Keratinocyte (primary cell): ENCODE measurements at regions not wholly inside any gene's neighbourhood (a gene's known extent, or its start where the extent isn't known, plus 50 kb on each side); places are given as distances from the start of the nearest gene placed in this dataset.

ENCODE experiments used
- DNase-seq: peaks from one replicate; pipeline ENCODE4 v3.0.0-alpha.2; 2011; ENCODE audit warnings: low read depth, missing footprints, low spot score
- FAIRE-seq: peaks from 2 replicates; lab custom pipeline; 2011; peaks lifted over from hg19 to GRCh38; lab: Jason Lieb, UNC
- H2AFZ ChIP-seq: 2 replicates; pipeline ENCODE4 v1.6.0; 2012; ENCODE audit warnings: low read length, control low read depth, inconsistent platforms; ENCODE audit not compliant: control insufficient read depth
- H3K27ac ChIP-seq: 2 replicates; pipeline ENCODE4 v1.5.1; 2011; ENCODE audit warnings: low read length; ENCODE audit not compliant: control insufficient read depth, insufficient read depth
- H3K27me3 ChIP-seq: 3 replicates; pipeline ENCODE4 v1.6.0; 2011; ENCODE audit warnings: low read length; ENCODE audit not compliant: control insufficient read depth, insufficient read depth; ENCODE audit errors: extremely low read depth
- H3K36me3 ChIP-seq, 2 experiments: 2 replicates in 1 of 2; 3 replicates in 1 of 2; pipeline ENCODE4 v1.5.1; 2011; ENCODE audit warnings: low read length in 2 of 2, mild to moderate bottlenecking in 1 of 2; ENCODE audit not compliant: control insufficient read depth in 2 of 2, insufficient read depth in 2 of 2; ENCODE audit errors: extremely low read depth in 1 of 2
- H3K4me1 ChIP-seq: 3 replicates; pipeline ENCODE4 v1.5.1; 2011; ENCODE audit warnings: low read length; ENCODE audit not compliant: control insufficient read depth, insufficient read depth; ENCODE audit errors: extremely low read depth
- H3K4me2 ChIP-seq: 3 replicates; pipeline ENCODE4 v1.6.0; 2011; ENCODE audit warnings: low read depth, low read length; ENCODE audit not compliant: control insufficient read depth, insufficient read depth; ENCODE audit errors: extremely low read depth
- H3K4me3 ChIP-seq, 3 experiments: fragments of 200-600 bp in 1 of 3; sonication (generic) in 1 of 3; 2 replicates in 2 of 3; 3 replicates in 1 of 3; pipeline ENCODE4 v1.5.1; 2011 to 2016; ENCODE audit warnings: low read length in 3 of 3, mild to moderate bottlenecking in 3 of 3, control low read depth in 2 of 3, inconsistent platforms in 1 of 3, low read depth in 1 of 3, mixed read lengths in 1 of 3, mixed run types in 1 of 3, moderate library complexity in 1 of 3; ENCODE audit not compliant: control insufficient read depth in 2 of 3, insufficient read depth in 2 of 3; ENCODE audit errors: extremely low read depth in 1 of 3
- H3K79me2 ChIP-seq: 2 replicates; pipeline ENCODE4 v1.6.0; 2012; ENCODE audit warnings: low read length; ENCODE audit not compliant: control insufficient read depth, insufficient read depth
- H3K9ac ChIP-seq: 3 replicates; pipeline ENCODE4 v1.6.0; 2011; ENCODE audit warnings: low read length; ENCODE audit not compliant: control insufficient read depth, insufficient read depth; ENCODE audit errors: extremely low read depth
- H3K9me1 ChIP-seq: 3 replicates; pipeline ENCODE4 v1.6.0; 2011; ENCODE audit warnings: low read length; ENCODE audit not compliant: control insufficient read depth, insufficient read depth; ENCODE audit errors: extremely low read depth
- H3K9me3 ChIP-seq: 2 replicates; pipeline ENCODE4 v1.5.1; 2012; ENCODE audit warnings: low read depth, low read length; ENCODE audit not compliant: control insufficient read depth
- H4K20me1 ChIP-seq: 3 replicates; pipeline ENCODE4 v1.6.0; 2011; ENCODE audit warnings: low read length; ENCODE audit not compliant: control insufficient read depth, insufficient read depth; ENCODE audit errors: extremely low read depth
- EZH2 ChIP-seq: IDR thresholded peaks from one replicate; pipeline ENCODE4 v1.6.1; 2012; ENCODE audit warnings: inconsistent platforms, mild to moderate bottlenecking, low read length, moderate library complexity
- dilution Hi-C: fragments of 300-500 bp; cut with MboI; formaldehyde crosslinking; loops from one replicate; pipeline ENCODE4 v1.7.0; 2020; ENCODE audit warnings: low sequenced_read_pairs; ENCODE audit not compliant: extremely low pct_ligation_motif_present
- TF ChIP-seq, protein P1 (sequence below), 3 experiments: IDR thresholded peaks in 1 of 3; conservative IDR thresholded peaks in 1 of 3; optimal IDR thresholded peaks in 1 of 3; 2 replicates in 2 of 3; 3 replicates in 1 of 3; pipeline versions ENCODE3 to v1.5.1; 2011; ENCODE audit warnings: low read length in 3 of 3, mild to moderate bottlenecking in 3 of 3, moderate library complexity in 2 of 3, control low read depth in 1 of 3, inconsistent platforms in 1 of 3; ENCODE audit not compliant: insufficient read depth in 2 of 3; ENCODE audit errors: extremely low read depth in 1 of 3

DNA sequence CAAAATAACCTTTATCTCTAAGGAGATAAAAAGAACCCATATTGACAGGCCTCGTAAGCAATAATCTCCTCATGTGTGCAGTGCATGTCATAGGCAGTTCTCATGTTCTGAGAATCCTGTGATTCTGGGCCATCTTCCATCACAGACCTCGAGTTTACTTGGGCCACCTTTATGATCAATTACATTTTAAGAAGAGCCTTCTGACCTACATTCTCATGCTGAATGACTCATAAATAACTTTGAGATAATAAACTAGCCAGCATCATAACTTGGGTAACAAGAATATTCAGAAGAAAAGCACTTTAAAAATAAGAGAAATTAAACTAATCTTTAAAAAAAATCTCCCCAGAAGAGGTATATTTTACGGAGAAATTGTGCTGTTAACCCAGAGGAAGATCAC lies 310.7 kb upstream of the ZNF717 start:
- no peaks in the 10 kb centered on the region for H3K9me3 ChIP-seq
- H3K4me3 ChIP-seq = no peak overlapping the region
- FAIRE-seq (no peak), DNase-seq (no peak)
- no peaks in the 10 kb centered on the region for H3K4me1 ChIP-seq
- TF ChIP-seq, protein P1, sequence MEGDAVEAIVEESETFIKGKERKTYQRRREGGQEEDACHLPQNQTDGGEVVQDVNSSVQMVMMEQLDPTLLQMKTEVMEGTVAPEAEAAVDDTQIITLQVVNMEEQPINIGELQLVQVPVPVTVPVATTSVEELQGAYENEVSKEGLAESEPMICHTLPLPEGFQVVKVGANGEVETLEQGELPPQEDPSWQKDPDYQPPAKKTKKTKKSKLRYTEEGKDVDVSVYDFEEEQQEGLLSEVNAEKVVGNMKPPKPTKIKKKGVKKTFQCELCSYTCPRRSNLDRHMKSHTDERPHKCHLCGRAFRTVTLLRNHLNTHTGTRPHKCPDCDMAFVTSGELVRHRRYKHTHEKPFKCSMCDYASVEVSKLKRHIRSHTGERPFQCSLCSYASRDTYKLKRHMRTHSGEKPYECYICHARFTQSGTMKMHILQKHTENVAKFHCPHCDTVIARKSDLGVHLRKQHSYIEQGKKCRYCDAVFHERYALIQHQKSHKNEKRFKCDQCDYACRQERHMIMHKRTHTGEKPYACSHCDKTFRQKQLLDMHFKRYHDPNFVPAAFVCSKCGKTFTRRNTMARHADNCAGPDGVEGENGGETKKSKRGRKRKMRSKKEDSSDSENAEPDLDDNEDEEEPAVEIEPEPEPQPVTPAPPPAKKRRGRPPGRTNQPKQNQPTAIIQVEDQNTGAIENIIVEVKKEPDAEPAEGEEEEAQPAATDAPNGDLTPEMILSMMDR (optimal IDR thresholded peaks at IDR 0.05 in 1 of 3, IDR thresholded peaks at IDR 0.05 in 1 of 3, conservative IDR thresholded peaks at IDR 0.05 in 1 of 3; ENCODE audit: extremely low read depth in 1 of 3, insufficient read depth in 2 of 3, low read length in 3 of 3) = no peak
- TF ChIP-seq EZH2 = no peak
- no peak overlapping the region for H2AFZ ChIP-seq
- no peak overlapping the region for H3K27ac ChIP-seq
- H3K36me3 ChIP-seq = no peaks in the 10 kb centered on the region
- dilution Hi-C loops = no loop called here
- H4K20me1 ChIP-seq = no peaks in the 10 kb centered on the region
- H3K9ac ChIP-seq = no peak overlapping the region
- no peaks in the 10 kb centered on the region for H3K9me1 ChIP-seq
- no peak overlapping the region for H3K4me2 ChIP-seq
- no peaks in the 10 kb centered on the region for H3K79me2 ChIP-seq
- no peaks in the 10 kb centered on the region for H3K27me3 ChIP-seq

DNA sequence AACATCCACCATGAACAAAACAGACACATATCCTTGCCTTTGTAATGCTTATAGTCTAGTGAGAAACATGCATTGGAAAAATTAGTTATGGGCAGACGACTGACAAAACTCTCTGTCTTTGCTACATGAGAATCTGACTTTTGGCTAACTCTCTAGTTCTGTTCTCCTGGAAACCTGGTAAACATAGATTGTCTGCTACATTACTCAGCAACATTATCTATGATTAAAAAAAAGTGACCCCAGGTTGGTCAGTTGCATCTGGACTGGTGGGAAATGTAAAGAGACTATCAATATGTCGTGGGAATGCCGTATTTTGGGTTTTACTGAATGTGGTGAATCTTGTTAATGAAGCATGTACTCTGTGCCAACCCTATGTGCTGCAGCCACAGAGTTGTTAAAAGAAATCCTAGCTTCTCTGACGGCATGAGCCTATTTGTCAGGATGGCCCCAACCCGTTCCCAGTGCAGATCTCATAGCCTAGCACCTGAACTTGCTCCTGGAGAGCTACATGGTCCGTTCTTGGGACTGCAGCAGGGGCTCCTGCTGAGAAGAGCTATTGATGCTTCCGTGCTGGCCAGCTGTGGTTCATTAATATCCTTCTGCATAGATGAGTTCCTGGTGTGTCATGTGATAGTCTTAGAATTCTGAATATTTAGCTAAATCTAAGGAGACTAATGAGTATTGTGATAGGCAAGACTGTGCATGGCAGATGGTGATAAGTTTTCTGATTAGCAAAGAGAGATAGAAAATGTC lies 311.7 kb upstream of the ZNF717 start:
- Histone ChIP-seq H3K4me1 (no peaks in the 10 kb centered on the region), H3K4me2 (no peak overlapping the region), H2AFZ (no peak overlapping the region), H3K9ac (no peak overlapping the region), H3K27ac (no peak overlapping the region), H4K20me1 (no peaks in the 10 kb centered on the region), H3K9me3 (no peaks in the 10 kb centered on the region), H3K27me3 (no peaks in the 10 kb centered on the region), H3K9me1 (no peaks in the 10 kb centered on the region), H3K79me2 (no peaks in the 10 kb centered on the region), H3K36me3 (no peaks in the 10 kb centered on the region), H3K4me3 (no peak overlapping the region)
- FAIRE-seq = no peak
- DNase-seq = no peak
- dilution Hi-C loops = no loop called here
- TF ChIP-seq, protein P1 (optimal IDR thresholded peaks at IDR 0.05 in 1 of 3, IDR thresholded peaks at IDR 0.05 in 1 of 3, conservative IDR thresholded peaks at IDR 0.05 in 1 of 3; ENCODE audit: extremely low read depth in 1 of 3, insufficient read depth in 2 of 3, low read length in 3 of 3) = no peak
- TF ChIP-seq EZH2 = no peak
